Liver (tissue), 6 donors: ENCODE measurements at regions not wholly inside any gene's neighbourhood (a gene's known extent, or its start where the extent isn't known, plus 50 kb on each side); places are given as distances from the start of the nearest gene placed in this dataset.

Experiments used
- DNase-seq: peaks from one replicate; pipeline ENCODE4 v3.0.0-alpha.2; 2017; ENCODE audit warnings: low spot score
- H3K27ac ChIP-seq, 2 donors: one replicate each; pipeline ENCODE4 v1.7.0; 2013; ENCODE audit warnings: inconsistent platforms in 2 of 2, low read length in 2 of 2, control low read depth in 1 of 2, low read depth in 1 of 2, mild to moderate bottlenecking in 1 of 2
- H3K27me3 ChIP-seq, 4 donors: one replicate each; pipeline versions ENCODE4 v1.6.1 to v1.7.0; 2013; ENCODE audit warnings: low read length in 3 of 4, inconsistent platforms in 1 of 4, mild to moderate bottlenecking in 1 of 4, moderate library complexity in 1 of 4; ENCODE audit not compliant: control insufficient read depth in 4 of 4, insufficient read depth in 4 of 4
- H3K36me3 ChIP-seq, 4 donors: one replicate each; pipeline versions ENCODE4 v1.6.1 to v1.7.0; 2013; ENCODE audit warnings: low read length in 3 of 4, mild to moderate bottlenecking in 3 of 4, low read depth in 1 of 4, moderate library complexity in 1 of 4; ENCODE audit not compliant: control insufficient read depth in 4 of 4, insufficient read depth in 3 of 4
- H3K4me1 ChIP-seq, 4 donors: one replicate each; pipeline versions ENCODE4 v1.6.1 to v1.7.0; 2013; ENCODE audit warnings: low read length in 3 of 4, mild to moderate bottlenecking in 3 of 4, moderate library complexity in 1 of 4; ENCODE audit not compliant: control insufficient read depth in 4 of 4, insufficient read depth in 4 of 4
- H3K4me3 ChIP-seq, 3 donors: one replicate each; pipeline versions ENCODE4 v1.6.1 to v1.7.0; 2013; ENCODE audit warnings: low read length in 3 of 3, control low read depth in 1 of 3, low read depth in 1 of 3, mild to moderate bottlenecking in 1 of 3
- H3K9ac ChIP-seq, 2 donors: one replicate each; pipeline ENCODE4 v1.7.0; 2013; ENCODE audit warnings: low read length in 2 of 2, mild to moderate bottlenecking in 2 of 2, moderate library complexity in 2 of 2, control low read depth in 1 of 2, low read depth in 1 of 2
- H3K9me3 ChIP-seq, 4 donors: one replicate each; pipeline versions ENCODE4 v1.6.1 to v1.7.0; 2013; ENCODE audit warnings: low read length in 3 of 4; ENCODE audit not compliant: control insufficient read depth in 4 of 4
- ATF3 ChIP-seq: IDR thresholded peaks from 2 replicates; pipeline ENCODE4 v1.6.1; 2016; ENCODE audit warnings: antibody characterized with exemption
- EGR1 ChIP-seq, 2 donors: IDR thresholded peaks; 2 replicates each; pipeline ENCODE4 v1.6.1; 2016 to 2018; ENCODE audit warnings: antibody characterized with exemption in 2 of 2, low read depth in 2 of 2
- FOXA1 ChIP-seq: IDR thresholded peaks from 2 replicates; pipeline ENCODE4 v1.6.1; 2016; ENCODE audit warnings: antibody characterized with exemption
- FOXA2 ChIP-seq: IDR thresholded peaks from 2 replicates; pipeline ENCODE4 v1.6.1; 2016; ENCODE audit warnings: antibody characterized with exemption
- GABPA ChIP-seq, 2 donors: IDR thresholded peaks in 1 of 2; conservative IDR thresholded peaks in 1 of 2; 2 replicates each; pipeline ENCODE4 v1.6.1; 2016; ENCODE audit warnings: antibody characterized with exemption in 2 of 2, mild to moderate bottlenecking in 1 of 2, moderate library complexity in 1 of 2
- HNF4A ChIP-seq, 2 donors: conservative IDR thresholded peaks; 2 replicates each; pipeline ENCODE4 v1.6.1; 2016; ENCODE audit warnings: antibody characterized with exemption in 2 of 2, mild to moderate bottlenecking in 2 of 2
- NR2F2 ChIP-seq: IDR thresholded peaks from 2 replicates; pipeline ENCODE4 v1.6.1; 2016; ENCODE audit warnings: antibody characterized with exemption
- RAD21 ChIP-seq, 2 donors: IDR thresholded peaks; 2 replicates each; pipeline ENCODE4 v1.6.1; 2016; ENCODE audit warnings: antibody characterized with exemption in 2 of 2, mild to moderate bottlenecking in 2 of 2
- REST ChIP-seq: IDR thresholded peaks from 2 replicates; pipeline ENCODE4 v1.6.1; 2016; ENCODE audit warnings: antibody characterized with exemption, mild to moderate bottlenecking
- RXRA ChIP-seq, 2 donors: IDR thresholded peaks; 2 replicates each; pipeline ENCODE4 v1.6.1; 2017 to 2018; ENCODE audit warnings: antibody characterized with exemption in 2 of 2, mild to moderate bottlenecking in 1 of 2
- SP1 ChIP-seq: IDR thresholded peaks from 2 replicates; pipeline ENCODE4 v1.6.1; 2018; ENCODE audit warnings: antibody characterized with exemption, mild to moderate bottlenecking
- YY1 ChIP-seq: IDR thresholded peaks from 2 replicates; pipeline ENCODE4 v1.6.1; 2016; ENCODE audit warnings: antibody characterized with exemption, mild to moderate bottlenecking
- ZBTB33 ChIP-seq: IDR thresholded peaks from 2 replicates; pipeline ENCODE4 v1.6.1; 2016; ENCODE audit warnings: antibody characterized with exemption
- donor health status: healthy.
- donor health status: healthy.
- donor health status: healthy.

GRCh38 chr2:183984871-183985270 is 613.5 kb upstream of the ZNF804A start:
- no peak overlapping the region for H3K27ac ChIP-seq
- TF ChIP-seq RXRA (IDR thresholded peaks at IDR 0.05) (no peak), ATF3 (no peak), YY1 (no peak), HNF4A (conservative IDR thresholded peaks at IDR 0.05) (no peak), GABPA (IDR thresholded peaks at IDR 0.05 in 1 of 2, conservative IDR thresholded peaks at IDR 0.05 in 1 of 2) (no peak), REST (no peak), EGR1 (IDR thresholded peaks at IDR 0.05; ENCODE audit: low read depth in 2 of 2) (no peak), FOXA1 (no peak), ZBTB33 (no peak), RAD21 (IDR thresholded peaks at IDR 0.05) (no peak), FOXA2 (no peak), NR2F2 (no peak)
- no peaks in the 10 kb centered on the region for H3K27me3 ChIP-seq
- no peaks in the 10 kb centered on the region for H3K9me3 ChIP-seq
- H3K36me3 ChIP-seq: no peaks in the 10 kb centered on the region
- H3K4me1 ChIP-seq: no peaks in the 10 kb centered on the region
- H3K9ac ChIP-seq: no peak overlapping the region
- H3K4me3 ChIP-seq: no peak overlapping the region
- no peak for DNase-seq

- TF ChIP-seq REST (no peak), FOXA1 (no peak), SP1 (no peak), RAD21 (IDR thresholded peaks at IDR 0.05) (no peak)
- Histone ChIP-seq H3K4me3 (no peak overlapping the region), H3K36me3 (no peaks in the 10 kb centered on the region), H3K4me1 (no peaks in the 10 kb centered on the region), H3K27ac (no peak overlapping the region), H3K9me3 (no peaks in the 10 kb centered on the region), H3K9ac (no peak overlapping the region), H3K27me3 (no peaks in the 10 kb centered on the region)
- no peak for DNase-seq
Observed at GRCh38 chr2:183991968-183992367, 606.4 kb upstream of the ZNF804A start.
